ENCODE measurements at regions not wholly inside any gene's neighbourhood (a gene's known extent, or its start where the extent isn't known, plus 50 kb on each side); places are given as distances from the start of the nearest gene placed in this dataset.

DNA sequence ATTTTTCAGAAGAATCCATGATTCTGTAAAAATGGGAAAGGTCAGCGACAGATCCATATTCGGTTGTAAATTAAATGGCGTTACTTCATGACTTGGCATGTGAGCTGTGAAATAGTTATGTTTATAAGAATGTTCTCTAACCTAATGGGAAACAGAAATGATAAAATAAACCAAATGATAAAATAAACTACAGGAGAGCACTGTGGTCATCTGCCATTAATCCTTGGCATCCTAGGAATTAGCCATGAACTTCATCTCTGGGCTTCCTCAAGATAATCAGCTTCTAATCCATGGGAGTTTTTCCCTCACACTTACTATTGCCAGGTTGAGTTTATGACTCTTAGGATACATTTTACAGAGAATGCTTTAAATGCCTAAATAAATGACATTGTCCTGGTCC lies 94.6 kb upstream of the SLC30A5 start:
- Histone ChIP-seq H3K27ac (ENCODE audit: low read depth, low read length) (no peak overlapping the region), H3K4me3 (ENCODE audit: low read length in 3 of 3) (no peak overlapping the region), H3K9me3 (ENCODE audit: control insufficient read depth in 3 of 3, low read length in 3 of 3) (no peaks in the 10 kb centered on the region), H3K36me3 (ENCODE audit: control insufficient read depth in 3 of 3, insufficient read depth in 3 of 3, low read length in 3 of 3) (no peaks in the 10 kb centered on the region), H3K4me1 (ENCODE audit: control insufficient read depth in 3 of 3, insufficient read depth in 3 of 3, low read length in 3 of 3) (no peaks in the 10 kb centered on the region), H3K27me3 (ENCODE audit: control insufficient read depth in 3 of 3, insufficient read depth in 3 of 3, low read length in 3 of 3) (no peaks in the 10 kb centered on the region), H3K9ac (ENCODE audit: low read depth in 1 of 3, low read length in 3 of 3) (no peak overlapping the region)

DNA sequence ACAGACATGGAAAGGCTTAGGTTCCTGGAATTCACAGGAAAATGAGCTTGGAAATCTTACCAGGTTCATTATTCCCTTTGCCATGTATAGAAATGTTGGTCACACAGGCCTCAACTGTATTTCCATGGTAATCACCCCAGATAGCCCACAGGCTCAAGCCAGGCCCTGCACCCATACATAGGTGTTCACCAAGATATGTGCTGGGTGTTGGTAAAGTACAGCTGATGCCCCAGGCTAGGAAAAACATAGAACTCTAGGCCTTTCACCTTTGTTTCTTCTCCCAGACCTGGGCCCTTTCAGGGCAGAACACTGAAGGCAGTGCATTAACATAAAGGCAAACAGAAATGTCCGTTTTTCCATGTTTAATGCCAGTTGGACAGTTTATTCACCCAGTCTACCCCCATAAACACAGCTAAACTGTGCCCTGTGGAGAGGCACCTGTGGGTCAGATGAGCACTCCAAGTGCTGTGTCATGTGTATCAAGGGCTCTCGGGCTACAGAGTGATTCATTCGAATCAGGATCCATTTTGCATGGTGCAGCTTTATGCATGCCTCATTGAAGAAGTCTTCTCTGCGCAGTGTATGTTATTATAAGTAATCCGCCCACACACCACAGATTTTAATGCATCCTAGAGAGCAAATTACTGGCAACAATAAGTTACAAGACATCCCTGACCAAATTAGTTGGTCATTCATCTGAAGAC lies 93.4 kb upstream of the SLC30A5 start:
- H3K9me3 ChIP-seq (ENCODE audit: control insufficient read depth in 3 of 3, low read length in 3 of 3): no peaks in the 10 kb centered on the region
- no peak overlapping the region for H3K4me3 ChIP-seq (ENCODE audit: low read length in 3 of 3)
- H3K9ac ChIP-seq (ENCODE audit: low read depth in 1 of 3, low read length in 3 of 3): no peak overlapping the region
- peaks cover 0 to 5% (median 0%) of the 10 kb centered on the region in 3 donors for H3K27me3 ChIP-seq (ENCODE audit: control insufficient read depth in 3 of 3, insufficient read depth in 3 of 3, low read length in 3 of 3)
- H3K36me3 ChIP-seq (ENCODE audit: control insufficient read depth in 3 of 3, insufficient read depth in 3 of 3, low read length in 3 of 3): no peaks in the 10 kb centered on the region
- H3K4me1 ChIP-seq (ENCODE audit: control insufficient read depth in 3 of 3, insufficient read depth in 3 of 3, low read length in 3 of 3): no peaks in the 10 kb centered on the region
- H3K27ac ChIP-seq (ENCODE audit: low read depth, low read length): no peak overlapping the region

DNA sequence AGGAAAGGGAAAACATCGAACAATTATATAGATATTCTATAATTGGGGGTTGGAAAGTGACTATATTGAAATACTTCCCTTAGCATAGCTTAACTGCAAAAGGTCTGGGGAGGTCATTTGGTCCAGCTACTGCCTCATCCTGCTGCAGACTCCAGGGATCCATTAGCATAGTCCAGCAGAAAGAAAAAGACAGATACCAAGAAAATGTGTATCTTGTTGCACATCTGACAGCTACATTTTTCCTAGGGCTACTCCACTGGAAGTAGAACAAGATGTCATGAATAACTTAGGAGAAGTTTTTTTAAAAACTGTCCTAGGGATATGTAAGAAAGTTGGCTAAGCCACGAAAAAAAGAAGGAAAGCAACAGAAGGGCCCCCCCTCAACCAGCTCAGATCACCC lies 92.9 kb upstream of the SLC30A5 start:
- no peak overlapping the region for H3K27ac ChIP-seq (ENCODE audit: low read depth, low read length)
- no peaks in the 10 kb centered on the region for H3K36me3 ChIP-seq (ENCODE audit: control insufficient read depth in 3 of 3, insufficient read depth in 3 of 3, low read length in 3 of 3)
- peaks cover 0 to 5% (median 0%) of the 10 kb centered on the region in 3 donors for H3K27me3 ChIP-seq (ENCODE audit: control insufficient read depth in 3 of 3, insufficient read depth in 3 of 3, low read length in 3 of 3)
- no peaks in the 10 kb centered on the region for H3K4me1 ChIP-seq (ENCODE audit: control insufficient read depth in 3 of 3, insufficient read depth in 3 of 3, low read length in 3 of 3)
- H3K4me3 ChIP-seq (ENCODE audit: low read length in 3 of 3): no peak overlapping the region
- H3K9me3 ChIP-seq (ENCODE audit: control insufficient read depth in 3 of 3, low read length in 3 of 3): no peaks in the 10 kb centered on the region
- no peak overlapping the region for H3K9ac ChIP-seq (ENCODE audit: low read depth in 1 of 3, low read length in 3 of 3)

DNA sequence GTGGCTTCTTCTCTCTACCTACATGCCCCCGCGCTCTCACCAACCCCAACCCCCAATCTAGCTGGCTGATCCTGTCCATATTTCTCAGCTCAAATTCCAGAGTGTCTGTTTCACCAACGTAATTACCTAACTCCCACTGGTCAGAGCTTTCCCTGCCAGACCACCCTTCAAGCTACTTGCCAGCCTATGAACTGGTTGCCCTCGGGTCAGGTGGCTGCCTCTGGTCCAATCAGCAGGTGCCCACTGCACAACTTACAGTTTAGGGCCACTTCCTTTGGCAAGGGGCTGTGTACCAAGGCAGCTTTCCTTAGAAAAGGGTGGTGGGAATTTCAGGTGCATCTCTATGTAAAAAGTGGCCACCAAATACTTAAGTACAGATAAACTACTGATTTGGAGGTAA lies 92.2 kb upstream of the SLC30A5 start:
- Histone ChIP-seq H3K4me3 (ENCODE audit: low read length in 3 of 3) (no peak overlapping the region), H3K27me3 (ENCODE audit: control insufficient read depth in 3 of 3, insufficient read depth in 3 of 3, low read length in 3 of 3) (peaks cover 0 to 5% (median 0%) of the 10 kb centered on the region in 3 donors), H3K4me1 (ENCODE audit: control insufficient read depth in 3 of 3, insufficient read depth in 3 of 3, low read length in 3 of 3) (no peaks in the 10 kb centered on the region), H3K27ac (ENCODE audit: low read depth, low read length) (no peak overlapping the region), H3K9me3 (ENCODE audit: control insufficient read depth in 3 of 3, low read length in 3 of 3) (no peaks in the 10 kb centered on the region), H3K36me3 (ENCODE audit: control insufficient read depth in 3 of 3, insufficient read depth in 3 of 3, low read length in 3 of 3) (no peaks in the 10 kb centered on the region), H3K9ac (ENCODE audit: low read depth in 1 of 3, low read length in 3 of 3) (no peak overlapping the region)

DNA sequence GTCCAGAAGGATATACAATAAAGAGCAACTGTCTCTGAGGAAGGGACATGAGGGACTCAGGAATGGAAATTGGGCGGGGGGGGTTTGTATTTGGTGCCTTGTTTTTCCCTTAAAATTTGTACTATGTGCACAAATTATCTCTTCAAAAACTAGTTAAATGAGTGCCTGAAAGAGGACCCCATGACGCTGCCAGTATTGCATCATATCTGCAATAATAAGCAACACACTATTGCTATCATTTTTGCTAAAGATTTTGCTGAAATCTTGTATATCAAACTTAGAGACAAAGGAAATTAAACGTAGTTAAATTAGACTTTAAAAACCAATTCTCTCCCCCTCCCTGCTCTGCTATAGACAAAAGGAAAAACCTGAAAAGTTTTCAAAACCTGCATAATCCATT lies 89.7 kb upstream of the SLC30A5 start:
- Histone ChIP-seq H3K9ac (ENCODE audit: low read depth in 1 of 3, low read length in 3 of 3) (no peak overlapping the region), H3K27ac (ENCODE audit: low read depth, low read length) (no peak overlapping the region), H3K36me3 (ENCODE audit: control insufficient read depth in 3 of 3, insufficient read depth in 3 of 3, low read length in 3 of 3) (no peaks in the 10 kb centered on the region), H3K4me3 (ENCODE audit: low read length in 3 of 3) (no peak overlapping the region), H3K27me3 (ENCODE audit: control insufficient read depth in 3 of 3, insufficient read depth in 3 of 3, low read length in 3 of 3) (peaks cover 0 to 5% (median 0%) of the 10 kb centered on the region in 3 donors), H3K9me3 (ENCODE audit: control insufficient read depth in 3 of 3, low read length in 3 of 3) (no peaks in the 10 kb centered on the region), H3K4me1 (ENCODE audit: control insufficient read depth in 3 of 3, insufficient read depth in 3 of 3, low read length in 3 of 3) (no peaks in the 10 kb centered on the region)

DNA sequence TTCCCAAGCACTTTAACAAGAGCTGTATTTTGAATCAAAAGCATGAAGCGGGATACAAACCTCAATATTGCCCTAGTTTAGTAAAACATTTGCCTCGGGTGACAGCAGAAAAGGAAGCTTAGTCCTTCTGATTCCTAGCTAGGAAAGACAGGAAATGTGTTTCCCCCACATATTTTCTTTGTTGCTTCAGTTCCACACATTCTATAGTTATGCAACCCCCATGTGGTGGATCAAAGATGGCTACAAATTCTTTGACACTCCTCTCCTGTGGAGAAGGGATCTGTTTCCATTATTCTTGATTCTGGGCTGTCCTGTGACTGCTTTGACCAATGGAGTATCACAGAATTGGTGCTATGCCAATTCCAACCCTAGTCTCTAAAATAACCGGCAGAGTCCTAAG lies 89.1 kb upstream of the SLC30A5 start:
- no peaks in the 10 kb centered on the region for H3K9me3 ChIP-seq (ENCODE audit: control insufficient read depth in 3 of 3, low read length in 3 of 3)
- H3K4me1 ChIP-seq (ENCODE audit: control insufficient read depth in 3 of 3, insufficient read depth in 3 of 3, low read length in 3 of 3): no peaks in the 10 kb centered on the region
- H3K27ac ChIP-seq (ENCODE audit: low read depth, low read length): no peak overlapping the region
- H3K4me3 ChIP-seq (ENCODE audit: low read length in 3 of 3): no peak overlapping the region
- peaks cover 0 to 5% (median 0%) of the 10 kb centered on the region in 3 donors for H3K27me3 ChIP-seq (ENCODE audit: control insufficient read depth in 3 of 3, insufficient read depth in 3 of 3, low read length in 3 of 3)
- no peak overlapping the region for H3K9ac ChIP-seq (ENCODE audit: low read depth in 1 of 3, low read length in 3 of 3)
- no peaks in the 10 kb centered on the region for H3K36me3 ChIP-seq (ENCODE audit: control insufficient read depth in 3 of 3, insufficient read depth in 3 of 3, low read length in 3 of 3)

DNA sequence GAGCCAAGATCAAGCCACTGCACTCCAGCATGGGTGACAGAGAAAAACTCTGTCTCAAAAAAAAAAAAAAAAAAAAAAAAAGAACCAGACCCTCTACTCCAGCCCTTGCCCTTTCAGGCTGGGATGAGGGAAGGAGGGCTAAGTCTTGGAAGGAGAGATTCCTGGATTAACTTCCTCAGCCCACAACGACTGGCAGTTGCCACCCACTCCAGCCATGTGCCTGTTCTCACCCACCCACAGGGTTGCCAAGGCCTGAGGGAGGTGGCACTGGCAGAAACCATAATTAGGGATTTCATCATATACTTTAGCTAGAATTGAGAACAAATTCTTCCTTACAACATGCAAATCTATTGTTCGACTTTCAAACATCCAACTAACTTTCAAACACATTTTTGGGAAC lies 87.8 kb upstream of the SLC30A5 start:
- H3K4me1 ChIP-seq (ENCODE audit: control insufficient read depth in 3 of 3, insufficient read depth in 3 of 3, low read length in 3 of 3): no peaks in the 10 kb centered on the region
- no peaks in the 10 kb centered on the region for H3K9me3 ChIP-seq (ENCODE audit: control insufficient read depth in 3 of 3, low read length in 3 of 3)
- H3K9ac ChIP-seq (ENCODE audit: low read depth in 1 of 3, low read length in 3 of 3): no peak overlapping the region
- no peak overlapping the region for H3K4me3 ChIP-seq (ENCODE audit: low read length in 3 of 3)
- H3K36me3 ChIP-seq (ENCODE audit: control insufficient read depth in 3 of 3, insufficient read depth in 3 of 3, low read length in 3 of 3): no peaks in the 10 kb centered on the region
- peaks cover 0 to 5% (median 0%) of the 10 kb centered on the region in 3 donors for H3K27me3 ChIP-seq (ENCODE audit: control insufficient read depth in 3 of 3, insufficient read depth in 3 of 3, low read length in 3 of 3)
- no peak overlapping the region for H3K27ac ChIP-seq (ENCODE audit: low read depth, low read length)

DNA sequence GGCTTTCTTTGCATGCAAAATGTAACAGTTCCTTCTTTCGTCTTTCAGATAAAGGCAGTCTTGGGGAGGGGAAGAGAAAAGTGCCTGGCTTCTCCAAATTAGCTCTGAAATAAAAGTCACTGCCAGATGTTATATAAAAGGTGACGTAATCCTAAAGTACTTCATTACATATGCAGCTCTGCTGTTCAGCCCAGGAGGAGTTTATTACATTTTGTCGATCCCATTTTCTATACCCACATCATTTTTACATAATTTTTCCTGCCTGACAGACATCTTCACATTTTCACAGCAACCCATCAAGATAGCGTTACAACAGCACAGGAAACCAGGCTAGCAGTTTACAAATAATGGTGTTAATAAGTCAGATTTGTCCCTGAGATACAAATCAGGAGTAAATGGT lies 86.7 kb upstream of the SLC30A5 start:
- Histone ChIP-seq H3K36me3 (ENCODE audit: control insufficient read depth in 3 of 3, insufficient read depth in 3 of 3, low read length in 3 of 3) (no peaks in the 10 kb centered on the region), H3K27me3 (ENCODE audit: control insufficient read depth in 3 of 3, insufficient read depth in 3 of 3, low read length in 3 of 3) (peaks cover 0 to 5% (median 0%) of the 10 kb centered on the region in 3 donors), H3K9me3 (ENCODE audit: control insufficient read depth in 3 of 3, low read length in 3 of 3) (no peaks in the 10 kb centered on the region), H3K9ac (ENCODE audit: low read depth in 1 of 3, low read length in 3 of 3) (no peak overlapping the region), H3K27ac (ENCODE audit: low read depth, low read length) (no peak overlapping the region), H3K4me3 (ENCODE audit: low read length in 3 of 3) (no peak overlapping the region), H3K4me1 (ENCODE audit: control insufficient read depth in 3 of 3, insufficient read depth in 3 of 3, low read length in 3 of 3) (no peaks in the 10 kb centered on the region)

DNA sequence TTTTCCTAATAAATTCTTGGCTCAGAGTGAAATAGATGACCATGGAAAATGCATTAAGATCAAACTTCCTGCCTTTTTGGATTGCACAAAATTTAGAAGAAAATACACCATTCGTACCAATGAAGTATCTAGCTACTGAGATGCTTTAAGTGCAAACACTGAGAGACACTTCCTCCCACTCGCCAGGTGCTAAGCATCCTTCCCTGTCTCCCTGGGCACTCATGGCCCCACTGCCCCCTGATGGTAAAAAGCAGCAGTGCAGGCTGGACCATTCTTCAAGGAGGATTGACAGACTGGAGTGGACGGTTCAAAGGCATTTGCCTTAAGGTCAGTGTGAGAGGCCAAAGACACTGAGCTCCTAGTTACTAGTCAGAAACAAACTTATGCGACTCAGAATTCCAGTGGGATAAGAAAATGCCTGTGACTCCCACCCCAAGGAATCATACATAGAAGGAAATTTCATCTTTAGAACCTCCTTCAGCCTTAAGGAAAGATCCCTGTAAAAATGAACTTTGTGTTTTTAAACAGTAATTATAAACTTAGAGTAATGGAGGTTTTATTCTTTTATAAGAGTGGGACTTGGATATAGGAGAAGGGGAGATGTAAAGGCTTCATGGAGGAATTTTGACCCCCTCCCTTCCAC lies 86.0 kb upstream of the SLC30A5 start:
- Histone ChIP-seq H3K27ac (ENCODE audit: low read depth, low read length) (no peak overlapping the region), H3K27me3 (ENCODE audit: control insufficient read depth in 3 of 3, insufficient read depth in 3 of 3, low read length in 3 of 3) (peaks cover 0 to 5% (median 0%) of the 10 kb centered on the region in 3 donors), H3K9ac (ENCODE audit: low read depth in 1 of 3, low read length in 3 of 3) (no peak overlapping the region), H3K36me3 (ENCODE audit: control insufficient read depth in 3 of 3, insufficient read depth in 3 of 3, low read length in 3 of 3) (no peaks in the 10 kb centered on the region), H3K4me3 (ENCODE audit: low read length in 3 of 3) (no peak overlapping the region), H3K9me3 (ENCODE audit: control insufficient read depth in 3 of 3, low read length in 3 of 3) (no peaks in the 10 kb centered on the region), H3K4me1 (ENCODE audit: control insufficient read depth in 3 of 3, insufficient read depth in 3 of 3, low read length in 3 of 3) (no peaks in the 10 kb centered on the region)

DNA sequence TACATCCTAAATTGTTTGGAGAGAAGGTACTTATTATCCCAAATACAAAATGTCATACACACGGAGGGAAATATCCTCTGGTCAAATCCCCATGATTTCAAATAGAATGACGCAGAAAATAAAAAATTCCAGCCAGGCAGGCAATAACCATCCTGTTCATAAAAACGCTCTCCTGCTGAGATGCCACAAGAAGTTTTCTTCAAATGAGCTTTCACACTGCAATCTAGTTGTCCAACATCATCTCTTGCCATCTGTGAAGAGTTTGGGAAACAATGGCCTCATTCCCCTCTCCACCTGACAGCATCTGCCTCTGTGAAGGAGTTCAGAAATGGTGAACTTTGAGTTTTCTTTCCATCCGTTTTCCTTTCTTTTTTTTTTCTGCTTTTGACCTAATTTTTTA lies 83.3 kb upstream of the SLC30A5 start:
- H3K9ac ChIP-seq (ENCODE audit: low read depth in 1 of 3, low read length in 3 of 3): no peak overlapping the region
- H3K9me3 ChIP-seq (ENCODE audit: control insufficient read depth in 3 of 3, low read length in 3 of 3): no peaks in the 10 kb centered on the region
- no peaks in the 10 kb centered on the region for H3K4me1 ChIP-seq (ENCODE audit: control insufficient read depth in 3 of 3, insufficient read depth in 3 of 3, low read length in 3 of 3)
- no peak overlapping the region for H3K4me3 ChIP-seq (ENCODE audit: low read length in 3 of 3)
- H3K27me3 ChIP-seq (ENCODE audit: control insufficient read depth in 3 of 3, insufficient read depth in 3 of 3, low read length in 3 of 3): no peaks in the 10 kb centered on the region
- no peaks in the 10 kb centered on the region for H3K36me3 ChIP-seq (ENCODE audit: control insufficient read depth in 3 of 3, insufficient read depth in 3 of 3, low read length in 3 of 3)
- no peak overlapping the region for H3K27ac ChIP-seq (ENCODE audit: low read depth, low read length)

Data from skeletal muscle tissue (tissue), 3 donors.